Kidney epithelial cell (primary cell): ENCODE measurements at regions not wholly inside any gene's neighbourhood (a gene's known extent, or its start where the extent isn't known, plus 50 kb on each side); places are given as distances from the start of the nearest gene placed in this dataset.
A peak's percentile ranks its signal among the peaks of the same experiment; 100 is the strongest.

Experiments
- DNase-seq: peaks from one replicate; pipeline ENCODE4 v3.0.0-alpha.2; 2010; ENCODE audit warnings: low read depth
- H3K27me3 ChIP-seq: 2 replicates; pipeline ENCODE4 v1.6.0; 2011; ENCODE audit warnings: low read length; ENCODE audit not compliant: control insufficient read depth, insufficient read depth
- H3K36me3 ChIP-seq: 2 replicates; pipeline ENCODE4 v1.5.1; 2011; ENCODE audit warnings: low read length; ENCODE audit not compliant: control insufficient read depth, insufficient read depth
- H3K4me3 ChIP-seq: 2 replicates; pipeline ENCODE4 v1.5.1; 2011; ENCODE audit warnings: low read depth, mild to moderate bottlenecking, control low read depth, low read length
- CTCF ChIP-seq: IDR thresholded peaks from 2 replicates; pipeline ENCODE4 v1.5.1; 2011; ENCODE audit warnings: mild to moderate bottlenecking, moderate library complexity, low read length, control low read depth, inconsistent platforms; ENCODE audit not compliant: insufficient read depth, poor library complexity, severe bottlenecking

- no peaks in the 10 kb centered on the region for H3K27me3 ChIP-seq
- H3K36me3 ChIP-seq = no peaks in the 10 kb centered on the region
- no peak overlapping the region for H3K4me3 ChIP-seq
- no peak for DNase-seq
- TF ChIP-seq CTCF = no peak
These were observed 106.2 kb downstream of the PRDM9 start for GRCh38 chr5:23613566-23613965.

- Histone ChIP-seq H3K27me3 (no peaks in the 10 kb centered on the region), H3K4me3 (no peak overlapping the region), H3K36me3 (no peaks in the 10 kb centered on the region)
- no peak for DNase-seq
- no peak for TF ChIP-seq CTCF
These were observed 107.0 kb downstream of the PRDM9 start for GRCh38 chr5:23614422-23614821.

- H3K4me3 ChIP-seq = no peak overlapping the region
- DNase-seq = no peak
- no peaks in the 10 kb centered on the region for H3K27me3 ChIP-seq
- H3K36me3 ChIP-seq = no peaks in the 10 kb centered on the region
- TF ChIP-seq CTCF = no peak
These were observed 119.6 kb downstream of the PRDM9 start for GRCh38 chr5:23626961-23627360.

- Histone ChIP-seq H3K27me3 (no peaks in the 10 kb centered on the region), H3K36me3 (no peaks in the 10 kb centered on the region), H3K4me3 (no peak overlapping the region)
- no peak for DNase-seq
- TF ChIP-seq CTCF = no peak
These were observed 120.6 kb downstream of the PRDM9 start for GRCh38 chr5:23627976-23628375.

GRCh38 chr5:23629396-23629795, 122.0 kb downstream of the PRDM9 start:
- no peaks in the 10 kb centered on the region for H3K36me3 ChIP-seq
- H3K4me3 ChIP-seq = no peak overlapping the region
- DNase-seq = no peak
- no peaks in the 10 kb centered on the region for H3K27me3 ChIP-seq
- TF ChIP-seq CTCF = no peak

- TF ChIP-seq CTCF = no peak
- no peaks in the 10 kb centered on the region for H3K36me3 ChIP-seq
- H3K27me3 ChIP-seq = no peaks in the 10 kb centered on the region
- H3K4me3 ChIP-seq = no peak overlapping the region
- peak; percentile 23 for DNase-seq
These were observed 124.1 kb downstream of the PRDM9 start for GRCh38 chr5:23631302-23632045.
